HG03064 (cell line): ENCODE measurements at regions not wholly inside any gene's neighbourhood (a gene's known extent, or its start where the extent isn't known, plus 50 kb on each side); places are given as distances from the start of the nearest gene placed in this dataset.
"Not testable (repeated sequence)": the region's sequence is repeated elsewhere in the genome, so short reads cannot be mapped to it uniquely, and the experiment has no call there.

ENCODE experiments used
- ATAC-seq: cut with Tn5 transposase; IDR thresholded peaks from one replicate; pipeline ENCODE4 v1.9.1; 2021; ENCODE audit warnings: low read depth; ENCODE audit not compliant: unreplicated experiment

DNA sequence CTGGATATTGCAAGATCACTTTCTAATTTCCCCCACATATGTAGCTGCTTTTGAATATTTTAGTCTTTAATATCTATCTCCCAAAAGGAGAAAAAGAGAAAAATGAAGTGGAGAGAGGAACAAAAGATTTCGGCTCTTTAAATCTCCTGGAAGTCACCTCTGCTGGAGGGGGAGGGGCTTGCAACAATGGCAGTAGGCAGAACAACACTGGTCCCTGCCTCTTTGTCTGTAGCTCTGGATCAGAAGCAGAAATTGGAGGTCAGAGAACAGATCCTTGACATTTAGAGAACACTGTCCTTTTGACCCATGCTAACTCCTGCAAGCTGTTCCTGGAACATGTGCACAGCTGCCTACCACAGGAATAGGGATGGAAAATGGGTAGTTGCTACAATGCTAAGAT lies 86.7 kb upstream of the GPR12 start:
- no peak for ATAC-seq

DNA sequence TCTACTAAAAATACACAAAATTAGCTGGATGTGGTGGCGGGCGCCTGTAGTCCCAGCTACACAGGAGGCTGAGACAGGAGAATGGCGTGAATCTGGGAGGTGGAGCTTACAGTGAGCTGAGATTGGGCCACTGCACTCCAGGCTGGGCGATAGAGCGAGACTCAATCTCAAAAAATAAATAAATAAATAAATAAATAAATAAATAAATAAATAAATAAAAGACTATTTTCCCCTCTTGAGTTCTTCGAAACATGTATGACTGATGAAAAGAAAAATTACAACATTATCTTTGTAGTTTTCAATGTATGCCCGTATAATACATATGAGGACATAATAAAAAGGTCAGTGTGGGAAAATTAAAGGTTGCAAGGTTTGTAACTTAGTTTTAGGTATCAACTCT lies 84.5 kb upstream of the GPR12 start:
- not testable (repeated sequence) for ATAC-seq

DNA sequence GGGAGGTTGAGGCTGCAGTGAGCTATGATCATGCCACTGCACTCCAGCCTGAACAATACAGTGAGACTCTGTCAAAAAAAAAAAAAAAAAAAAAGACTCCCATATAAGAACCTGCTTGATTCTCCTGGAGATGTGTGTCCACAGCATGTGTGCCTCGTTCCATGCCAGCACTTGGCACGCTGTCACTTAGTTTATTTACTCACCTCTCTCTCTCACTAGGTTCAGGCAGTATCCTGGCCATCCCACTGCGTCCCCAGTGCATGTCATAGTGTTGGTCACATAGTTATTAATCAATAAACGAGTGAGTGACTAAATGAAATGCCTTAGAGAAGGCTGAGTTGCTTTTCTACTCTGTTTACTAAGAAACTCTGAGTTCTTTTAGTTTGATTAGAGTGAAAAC lies 79.1 kb upstream of the GPR12 start:
- ATAC-seq: no peak

DNA sequence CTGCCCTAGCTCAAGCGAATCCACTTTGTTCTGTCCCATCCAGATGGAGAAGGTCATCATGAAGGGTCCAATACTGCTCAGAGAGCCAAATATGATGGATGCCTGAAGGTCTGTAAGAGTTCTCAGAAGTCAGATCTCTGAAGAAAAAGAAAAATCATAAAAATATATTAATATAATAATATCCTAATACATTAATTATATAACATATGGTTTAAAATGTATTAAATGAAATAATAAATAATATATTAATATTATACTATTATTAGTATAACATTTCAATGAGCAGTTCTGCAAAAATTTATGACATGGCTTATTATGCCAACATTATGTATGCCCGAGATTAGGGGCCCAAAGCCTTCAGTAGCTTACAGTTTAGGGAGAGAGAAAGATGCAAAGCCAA lies 78.2 kb upstream of the GPR12 start:
- ATAC-seq: no peak

DNA sequence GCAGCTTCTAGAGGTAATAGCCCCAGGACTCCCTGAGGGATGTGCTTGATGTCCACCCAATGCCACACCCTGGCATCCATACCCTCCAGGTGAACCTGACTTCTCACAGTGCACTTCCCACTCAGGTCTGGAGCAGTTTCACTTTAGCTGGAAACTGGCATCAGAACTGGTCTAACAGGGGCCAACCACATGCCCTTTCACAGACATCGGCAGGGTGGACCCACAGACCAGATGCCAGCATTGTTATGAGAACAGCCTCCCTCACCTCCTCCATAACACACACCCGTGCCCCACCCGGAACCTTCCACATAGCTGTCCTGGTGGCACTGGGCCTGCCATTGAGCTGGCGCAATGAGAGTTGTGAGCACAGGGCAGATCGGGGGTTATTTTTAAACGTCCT lies 77.4 kb upstream of the GPR12 start:
- ATAC-seq: no peak

DNA sequence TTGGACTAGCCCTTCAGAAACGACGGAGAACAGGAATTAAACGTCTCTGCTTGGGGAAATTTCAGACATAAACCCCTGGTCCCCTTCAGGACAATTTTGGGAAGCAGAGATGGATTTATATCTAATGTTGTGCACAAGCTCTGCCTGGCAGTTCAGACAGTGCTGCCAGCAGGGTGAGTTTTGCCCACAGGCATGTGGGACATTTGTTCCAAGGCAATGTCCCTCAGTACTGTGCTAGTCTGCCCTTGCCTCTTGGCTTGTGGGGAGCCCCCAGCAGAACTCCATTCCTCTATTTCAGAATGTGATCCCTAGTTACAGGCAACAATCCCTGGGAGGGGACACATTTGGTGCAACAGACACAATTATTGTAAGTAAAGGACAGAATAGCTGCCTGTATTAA lies 76.5 kb upstream of the GPR12 start:
- ATAC-seq: no peak

DNA sequence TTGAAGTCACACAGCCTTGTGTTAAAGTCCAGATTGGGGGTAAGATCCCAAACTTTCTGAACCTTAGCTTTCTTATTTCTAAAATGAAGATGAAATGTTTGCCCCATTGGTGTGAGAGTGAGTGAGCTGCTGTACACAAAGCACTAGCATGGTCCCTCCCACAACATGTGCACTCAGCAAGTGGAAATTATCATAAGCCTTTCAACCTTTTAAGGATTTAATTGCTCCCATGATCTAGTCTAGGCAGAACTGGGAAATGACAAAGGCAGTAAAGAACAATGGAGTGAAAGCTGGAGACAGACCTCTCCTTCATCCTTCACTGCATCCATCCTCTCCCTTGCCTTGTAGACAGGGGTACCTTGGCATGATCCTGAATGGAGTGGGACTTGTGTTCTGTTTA lies 76.0 kb upstream of the GPR12 start:
- ATAC-seq: no peak

DNA sequence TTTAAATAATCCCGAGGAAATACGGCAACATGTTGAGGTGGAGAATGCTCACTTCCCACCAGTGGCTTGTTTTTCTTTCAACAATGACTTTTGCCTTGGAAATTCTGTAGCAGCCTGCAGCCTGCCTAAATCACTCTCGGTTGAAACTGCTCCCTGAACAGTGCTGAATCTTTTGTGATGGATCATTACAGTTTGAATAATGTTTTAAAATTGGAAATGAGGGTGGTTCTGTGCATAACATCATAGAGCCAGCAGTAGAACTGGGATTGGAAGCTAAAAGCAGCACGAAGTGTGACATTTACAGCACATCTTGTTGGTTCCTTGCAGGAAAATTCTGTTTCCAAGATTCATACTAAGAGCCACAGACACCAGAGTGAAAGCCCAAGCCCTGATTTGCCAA lies 74.1 kb upstream of the GPR12 start:
- no peak for ATAC-seq

DNA sequence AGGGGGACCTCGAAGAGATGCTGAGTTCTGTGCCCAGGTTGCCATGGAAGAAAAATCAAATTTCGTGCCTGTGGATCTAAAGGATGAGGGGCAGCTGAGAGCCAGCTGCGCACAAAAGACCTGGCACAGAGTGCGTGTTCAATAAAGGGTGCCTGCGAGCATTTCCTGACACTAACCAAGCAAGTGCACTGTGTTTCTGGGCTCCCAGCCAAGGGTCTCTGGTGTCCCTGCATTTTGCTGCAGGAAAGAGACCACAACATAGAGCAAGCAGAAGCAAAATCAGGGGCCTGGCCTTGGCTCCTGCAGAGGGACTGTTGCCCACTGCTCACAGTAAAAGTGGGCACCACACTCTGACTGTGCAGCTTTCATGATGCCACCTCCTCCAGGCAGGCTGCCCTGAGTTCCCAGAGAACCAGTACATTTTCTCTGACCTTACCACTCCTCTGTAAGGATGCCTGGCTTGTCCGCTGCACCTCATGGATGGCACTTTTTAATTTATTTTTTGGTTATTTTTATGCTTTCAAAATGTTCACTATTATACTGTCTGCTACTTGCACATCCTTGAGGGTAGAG lies 70.8 kb upstream of the GPR12 start:
- no peak for ATAC-seq

DNA sequence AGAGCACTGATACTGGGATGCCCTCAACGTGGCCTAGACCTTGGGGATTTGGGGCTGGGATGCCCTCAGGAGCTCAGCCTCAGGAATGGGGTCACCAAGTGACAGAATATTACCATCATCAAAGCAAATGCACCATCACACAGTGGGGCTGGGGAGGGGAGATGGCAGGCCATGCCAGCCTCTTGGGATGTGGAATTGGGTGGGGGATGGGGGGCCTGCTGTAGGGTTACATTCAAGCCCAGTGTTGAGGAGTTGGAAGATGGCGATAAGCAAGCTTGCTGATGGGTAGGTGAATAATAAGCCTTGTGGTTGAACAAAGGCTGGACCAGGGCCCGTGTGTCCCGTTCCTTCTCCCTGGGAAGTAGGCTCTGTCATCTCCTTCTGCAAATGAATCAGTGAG lies 69.1 kb upstream of the GPR12 start:
- no peak for ATAC-seq

DNA sequence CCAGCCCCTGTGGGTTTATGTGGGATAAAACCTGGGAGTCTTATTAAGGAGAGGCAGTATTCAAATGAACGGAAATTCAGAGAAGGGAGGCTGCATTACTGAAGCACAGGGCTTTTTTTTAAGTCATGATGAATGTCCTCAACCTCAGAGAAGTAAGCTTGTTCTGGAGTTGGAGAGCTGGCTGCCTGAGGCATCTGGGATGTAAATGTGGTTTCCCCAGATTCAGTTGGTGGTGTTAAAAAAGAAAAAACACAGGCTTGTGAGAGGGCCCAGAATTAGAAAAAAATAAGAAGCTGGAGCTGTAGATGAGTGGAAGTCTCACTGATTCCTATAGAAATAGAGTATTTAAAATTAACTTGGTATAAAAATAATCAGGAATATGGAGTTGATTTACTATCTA lies 64.0 kb upstream of the GPR12 start:
- no peak for ATAC-seq

DNA sequence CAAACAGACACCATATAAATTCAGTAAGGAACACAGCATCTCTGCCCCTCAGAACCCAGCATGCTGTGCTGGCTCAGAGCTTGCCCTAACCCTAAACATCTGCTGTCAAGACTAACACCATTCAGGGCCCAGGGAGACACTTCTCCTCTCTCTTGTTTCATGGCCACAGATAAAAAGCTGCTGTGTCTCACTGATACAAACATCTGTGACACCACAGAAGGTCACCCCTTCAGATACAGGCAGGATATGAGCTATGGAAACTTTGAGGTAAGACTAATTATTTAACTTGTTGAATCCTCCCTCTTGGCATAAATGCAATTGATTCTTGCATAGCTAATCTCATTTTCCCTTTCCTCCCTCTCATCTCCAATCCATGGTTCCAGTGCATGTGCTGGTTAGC lies 61.6 kb upstream of the GPR12 start:
- no peak for ATAC-seq

DNA sequence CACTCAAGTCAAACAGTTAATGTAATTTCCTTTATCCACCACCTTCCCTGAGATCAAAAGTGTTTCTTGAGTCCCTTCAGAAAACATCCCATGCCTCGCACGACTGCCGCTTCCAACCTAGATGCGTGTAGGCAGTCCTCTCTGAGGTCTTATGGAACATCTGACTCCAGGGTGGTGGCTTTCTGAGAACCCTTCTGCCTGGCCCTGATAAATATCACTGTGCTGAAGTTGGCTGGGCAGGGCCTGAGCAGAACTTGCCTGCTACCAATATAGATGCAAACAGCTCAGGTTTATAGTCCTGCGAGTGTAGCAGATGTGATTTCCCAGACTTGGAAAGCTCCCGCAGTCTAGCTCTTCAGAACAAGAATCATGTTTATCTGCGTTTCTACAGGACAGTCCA lies 61.1 kb upstream of the GPR12 start:
- no peak for ATAC-seq

DNA sequence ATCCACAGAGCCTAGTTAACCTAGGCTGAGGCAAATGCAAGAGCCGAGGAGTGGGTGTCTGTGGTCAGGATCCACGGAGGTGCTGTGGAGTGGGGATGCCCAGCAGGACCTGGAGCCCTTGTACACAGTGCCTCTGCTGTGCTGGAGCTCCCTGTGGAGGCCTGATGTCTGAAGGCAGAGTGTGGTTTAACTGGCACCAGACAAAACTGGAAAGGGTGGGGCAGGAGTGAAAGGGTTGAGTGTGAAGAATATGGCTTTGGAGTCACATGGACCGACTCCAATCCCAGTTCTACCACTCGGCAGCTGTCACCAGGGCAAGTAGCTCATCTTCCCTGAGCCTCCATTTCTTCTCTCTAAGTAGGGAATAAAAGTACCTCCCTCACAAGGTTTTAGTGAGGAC lies 60.3 kb upstream of the GPR12 start:
- no peak for ATAC-seq

DNA sequence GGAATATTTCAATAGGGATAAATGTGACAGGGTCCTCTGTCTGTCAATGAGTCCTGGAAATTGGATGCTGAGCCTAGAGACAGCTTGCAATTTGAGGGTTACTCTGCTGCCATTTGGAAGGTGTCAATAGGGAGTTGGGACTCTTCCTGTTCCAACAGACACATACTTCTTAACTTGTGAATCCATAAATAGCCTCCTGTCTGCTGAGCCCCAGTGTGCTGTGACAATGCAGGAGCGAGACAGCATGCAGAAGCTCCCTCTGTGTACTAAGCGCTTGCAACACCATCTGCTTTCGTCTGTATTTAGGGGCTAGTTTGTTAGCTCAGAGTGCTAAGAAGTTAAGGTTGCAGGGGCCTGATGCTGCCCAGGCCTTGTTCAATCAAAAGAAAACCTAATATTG lies 58.5 kb upstream of the GPR12 start:
- no peak for ATAC-seq

DNA sequence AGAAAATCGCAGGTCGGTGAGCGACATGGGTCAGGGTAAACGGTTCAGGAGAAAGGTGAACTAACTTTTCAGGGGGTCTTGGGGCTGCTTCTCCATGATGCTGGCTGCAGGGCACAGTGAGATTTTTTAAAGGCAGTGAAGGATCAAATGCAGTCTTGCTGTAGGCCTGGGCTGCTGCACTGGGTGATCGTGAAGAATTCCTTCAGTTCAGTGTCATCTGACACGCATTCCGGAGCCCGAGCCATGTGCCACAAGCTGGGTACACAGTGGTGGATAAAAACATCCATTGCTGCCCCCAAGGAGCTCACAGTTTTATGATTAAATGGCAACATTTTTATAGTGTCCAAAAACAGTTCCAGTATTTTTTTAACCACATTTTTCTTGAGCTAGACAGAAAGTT lies 56.3 kb upstream of the GPR12 start:
- no peak for ATAC-seq

DNA sequence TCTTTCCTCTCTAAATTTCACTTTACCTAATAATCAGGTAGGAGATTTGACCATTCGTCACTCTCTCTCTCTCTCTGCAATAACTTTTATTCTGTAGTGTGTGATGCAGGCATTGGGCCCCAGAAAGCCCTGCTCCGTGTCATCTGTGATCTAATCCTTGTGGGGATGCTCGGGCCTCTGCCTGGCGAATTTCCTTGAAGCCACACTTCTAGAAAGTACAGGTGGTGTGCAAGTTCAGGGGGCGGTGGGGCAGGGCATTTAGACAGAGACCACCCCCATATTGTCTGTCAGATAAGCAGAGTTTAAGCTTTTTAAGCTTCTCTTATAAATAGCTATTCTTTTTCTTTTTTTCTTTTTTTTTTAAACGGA lies 53.4 kb upstream of the GPR12 start:
- no peak for ATAC-seq

DNA sequence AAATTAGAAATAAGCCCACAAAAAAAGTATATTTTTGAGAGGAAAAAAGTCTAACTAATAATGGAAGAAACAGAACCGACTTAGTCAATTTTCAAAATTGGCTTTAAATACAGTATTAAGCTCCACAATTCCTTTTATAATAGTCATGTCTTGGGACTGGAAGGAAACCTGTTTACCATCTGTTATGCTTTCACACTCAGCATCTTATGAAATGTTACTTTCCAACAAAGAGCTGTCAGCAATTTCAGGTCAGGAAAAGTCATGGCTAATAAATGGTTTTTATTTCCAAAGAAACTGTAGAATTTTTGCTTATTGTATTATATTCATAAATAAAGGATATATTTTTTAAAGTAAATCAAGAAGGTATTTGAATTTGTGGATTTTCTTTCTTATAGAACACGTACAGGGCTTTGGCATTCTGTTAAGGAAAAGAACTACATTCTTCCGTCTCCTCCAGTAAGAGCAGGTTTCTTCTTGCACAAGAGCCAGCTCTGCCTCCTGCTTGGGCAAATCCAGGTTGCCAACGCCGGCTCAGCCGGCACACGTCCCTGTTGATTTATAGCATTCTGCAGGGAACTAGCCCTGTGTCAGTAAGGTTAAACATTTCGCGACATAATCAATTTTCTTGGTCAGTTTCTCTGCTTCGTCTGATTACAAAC lies 52.9 kb upstream of the GPR12 start:
- no peak for ATAC-seq

DNA sequence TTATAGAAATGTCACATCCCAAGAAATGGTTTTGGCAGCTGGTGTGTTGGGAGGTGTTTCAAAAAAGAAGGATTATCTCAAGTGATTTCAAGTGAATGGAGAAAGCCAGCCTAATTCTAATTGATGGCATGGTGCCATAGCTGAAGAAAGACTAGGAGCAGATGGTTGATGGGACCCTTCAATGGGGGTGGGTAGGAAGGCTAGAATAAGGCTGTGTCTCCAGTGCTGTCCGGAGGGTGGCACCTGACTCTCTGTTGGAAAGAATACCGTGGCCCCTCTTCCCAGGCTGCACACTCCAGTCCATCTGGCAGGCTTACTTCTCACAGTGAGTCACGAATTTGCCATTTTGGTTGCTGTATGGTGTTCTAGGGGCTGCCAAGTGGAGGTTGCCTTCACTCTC lies 51.0 kb upstream of the GPR12 start:
- no peak for ATAC-seq
